ENCODE measurements at regions not wholly inside any gene's neighbourhood (a gene's known extent, or its start where the extent isn't known, plus 50 kb on each side); places are given as distances from the start of the nearest gene placed in this dataset.

GRCh38 chr5:61823781-61824180, 482.2 kb upstream of the KIF2A start:
- no peak for TF ChIP-seq POLR2A (IDR thresholded peaks at IDR 0.05)
- no peak for TF ChIP-seq CTCF (IDR thresholded peaks at IDR 0.05)
- TF ChIP-seq EP300 (IDR thresholded peaks at IDR 0.05), result no peak
